Aorta (tissue), 5 donors: ENCODE measurements at regions not wholly inside any gene's neighbourhood (a gene's known extent, or its start where the extent isn't known, plus 50 kb on each side); places are given as distances from the start of the nearest gene placed in this dataset.

Source experiments
- ATAC-seq: fragments of 200-7000 bp; cut with Tn5 transposase; one replicate; pipeline ENCODE4 v1.9.1; 2022; ENCODE audit warnings: moderate library complexity; ENCODE audit not compliant: low FRiP score
- DNase-seq, 2 donors: peaks; one replicate each; pipeline ENCODE4 v3.0.0-alpha.2; 2020
- H3K27ac ChIP-seq, 2 donors: one replicate each; pipeline ENCODE4 v1.5.1; 2013; ENCODE audit warnings: low read length in 2 of 2, mild to moderate bottlenecking in 2 of 2, moderate library complexity in 2 of 2, control low read depth in 1 of 2, inconsistent platforms in 1 of 2, low read depth in 1 of 2
- H3K27me3 ChIP-seq, 2 donors: one replicate each; pipeline ENCODE4 v1.6.1; 2013; ENCODE audit warnings: control low read depth in 1 of 2, low read length in 1 of 2, mild to moderate bottlenecking in 1 of 2, moderate library complexity in 1 of 2; ENCODE audit not compliant: insufficient read depth in 2 of 2, control insufficient read depth in 1 of 2
- H3K36me3 ChIP-seq, 2 donors: one replicate each; pipeline ENCODE4 v1.6.1; 2013; ENCODE audit warnings: control low read depth in 1 of 2, low read length in 1 of 2, mild to moderate bottlenecking in 1 of 2; ENCODE audit not compliant: insufficient read depth in 2 of 2, control insufficient read depth in 1 of 2
- H3K4me1 ChIP-seq, 2 donors: one replicate each; pipeline ENCODE4 v1.6.1; 2013; ENCODE audit warnings: low read length in 2 of 2, control low read depth in 1 of 2, mild to moderate bottlenecking in 1 of 2, moderate library complexity in 1 of 2; ENCODE audit not compliant: insufficient read depth in 2 of 2, control insufficient read depth in 1 of 2
- H3K4me3 ChIP-seq, 2 donors: one replicate each; pipeline ENCODE4 v1.5.1; 2013; ENCODE audit warnings: low read length in 2 of 2, control low read depth in 1 of 2, mild to moderate bottlenecking in 1 of 2
- H3K9me3 ChIP-seq: one replicate; pipeline ENCODE4 v1.6.1; 2013; ENCODE audit warnings: mild to moderate bottlenecking, low read length; ENCODE audit not compliant: control insufficient read depth
- WGBS, 2 donors: extraction: QIAGEN DNeasy Blood & Tissue Kit; methylation state at CpG; one replicate each; pipeline ENCODE4 v1.1.7; 2013; 5-methylcytosine and 5-hydroxymethylcytosine counted together
- intact Hi-C, 2 donors: fragments of 100-400 bp; cut with DNase I; formaldehyde crosslinking; loops; one replicate each; pipeline versions ENCODE4 v1.14.2 to v1.15.0; 2022
- donor health status: healthy with polysubstance abuse.
- donor health status: Bipolar disorder and iron deficiency.
- donor health status: DM: no; HTN: no; CAD: no.
- donor health status: DM: no; HTN: no; CAD: no.
- donor health status: DM: yes; HTN: yes; CAD: no.

DNA sequence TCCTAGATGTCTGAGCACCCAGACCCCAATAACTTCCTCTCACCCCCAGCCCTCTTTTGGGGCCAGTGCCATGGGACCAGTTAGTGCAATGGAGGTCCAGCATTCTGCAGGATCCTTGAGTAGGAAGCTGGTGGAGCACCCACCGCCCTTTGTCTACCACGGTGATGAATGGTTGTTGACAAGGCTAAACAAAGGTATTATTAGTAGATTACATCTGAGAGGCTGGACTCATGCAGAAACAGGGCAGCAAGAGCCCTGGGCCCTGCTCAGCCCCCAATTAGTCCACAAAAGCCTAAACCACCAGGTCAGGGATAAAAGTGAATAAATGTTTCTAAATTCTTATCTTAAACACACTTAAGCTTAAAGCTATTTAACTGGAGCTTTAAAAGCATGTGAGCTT is 196.5 kb upstream of the TSHZ3 start:
- no peak for ATAC-seq
- WGBS, 2 donors = 62 to 84% methylated on average over 2 of the region's 2 CpGs
- intact Hi-C loops = no loop called here

DNA sequence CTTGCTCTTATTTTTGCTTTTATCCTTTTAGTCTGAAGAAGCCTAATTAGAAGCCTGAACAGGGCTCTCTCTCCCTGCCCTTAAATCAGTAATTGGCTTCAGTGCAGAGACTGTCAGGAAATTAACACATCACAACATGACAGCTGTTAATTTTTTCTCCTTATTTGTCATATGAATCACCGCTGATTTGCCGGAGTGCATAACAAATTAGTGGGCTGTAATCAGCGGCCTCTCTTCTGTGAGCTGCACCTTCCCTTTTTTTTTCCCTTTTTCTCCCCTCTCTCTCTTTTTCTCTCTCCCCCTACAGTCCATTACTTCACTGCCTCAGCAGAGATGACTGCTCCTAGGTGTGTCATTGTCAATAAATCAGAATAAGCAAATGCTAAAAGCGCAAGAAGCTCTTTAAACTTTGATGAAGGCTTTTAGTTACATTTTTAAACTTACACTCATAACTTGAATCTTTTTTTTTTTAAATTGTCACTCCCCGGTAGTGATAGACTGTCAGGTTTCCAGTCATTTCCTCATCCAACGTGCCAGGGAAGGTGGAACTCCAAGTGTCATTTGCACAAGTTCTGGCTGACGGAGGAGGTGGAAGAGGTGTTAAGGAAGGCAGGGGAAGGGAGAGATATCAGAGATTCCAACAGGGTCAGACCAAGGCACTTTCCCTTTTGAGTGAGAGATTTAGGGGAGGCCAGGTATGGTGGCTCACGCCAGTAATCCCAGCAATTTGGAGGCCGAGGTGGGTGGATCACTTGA is 197.1 kb upstream of the TSHZ3 start:
- no peaks in the 10 kb centered on the region for H3K4me1 ChIP-seq
- no peaks in the 10 kb centered on the region for H3K9me3 ChIP-seq
- no peaks in the 10 kb centered on the region for H3K27me3 ChIP-seq
- WGBS, 2 donors = 70 to 80% methylated on average over 9 of the region's 9 CpGs
- ATAC-seq (no peak), DNase-seq (no peak)
- no peak overlapping the region for H3K4me3 ChIP-seq
- no peaks in the 10 kb centered on the region for H3K36me3 ChIP-seq
- intact Hi-C loops = no loop called here
- no peak overlapping the region for H3K27ac ChIP-seq

More for the DNA sequence above, 196.5 kb upstream of the TSHZ3 start:
- Histone ChIP-seq H3K36me3 (no peaks in the 10 kb centered on the region), H3K9me3 (no peaks in the 10 kb centered on the region), H3K27ac (no peak overlapping the region), H3K4me1 (no peaks in the 10 kb centered on the region), H3K4me3 (no peak overlapping the region), H3K27me3 (no peaks in the 10 kb centered on the region)
- no peak for DNase-seq

DNA sequence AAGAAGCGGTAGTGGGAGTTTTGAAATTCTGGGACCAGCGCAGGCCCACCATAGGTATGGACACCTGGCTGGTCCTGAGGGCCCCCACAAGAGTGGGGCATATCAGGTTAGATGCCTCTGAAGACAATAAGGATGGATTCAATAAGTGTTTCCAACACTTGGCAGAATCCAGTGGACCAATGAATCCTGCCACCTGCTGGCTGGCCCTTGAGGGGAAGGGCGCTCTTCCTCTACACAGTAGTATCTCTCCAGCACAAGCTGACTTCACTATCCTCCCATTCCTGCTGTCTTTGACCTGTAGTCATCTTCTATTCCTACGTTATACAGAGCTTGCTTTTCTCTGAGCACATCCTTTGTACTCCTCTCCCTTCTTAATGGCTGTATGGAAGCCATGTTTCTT is 199.7 kb upstream of the TSHZ3 start:
- 73 to 75% methylated on average over 4 of the region's 4 CpGs for WGBS, 2 donors
- Histone ChIP-seq H3K9me3 (no peaks in the 10 kb centered on the region), H3K27ac (no peak overlapping the region), H3K4me1 (no peaks in the 10 kb centered on the region), H3K4me3 (no peak overlapping the region), H3K36me3 (no peaks in the 10 kb centered on the region), H3K27me3 (no peaks in the 10 kb centered on the region)
- intact Hi-C loops = no loop called here
- ATAC-seq (no peak), DNase-seq (no peak)

DNA sequence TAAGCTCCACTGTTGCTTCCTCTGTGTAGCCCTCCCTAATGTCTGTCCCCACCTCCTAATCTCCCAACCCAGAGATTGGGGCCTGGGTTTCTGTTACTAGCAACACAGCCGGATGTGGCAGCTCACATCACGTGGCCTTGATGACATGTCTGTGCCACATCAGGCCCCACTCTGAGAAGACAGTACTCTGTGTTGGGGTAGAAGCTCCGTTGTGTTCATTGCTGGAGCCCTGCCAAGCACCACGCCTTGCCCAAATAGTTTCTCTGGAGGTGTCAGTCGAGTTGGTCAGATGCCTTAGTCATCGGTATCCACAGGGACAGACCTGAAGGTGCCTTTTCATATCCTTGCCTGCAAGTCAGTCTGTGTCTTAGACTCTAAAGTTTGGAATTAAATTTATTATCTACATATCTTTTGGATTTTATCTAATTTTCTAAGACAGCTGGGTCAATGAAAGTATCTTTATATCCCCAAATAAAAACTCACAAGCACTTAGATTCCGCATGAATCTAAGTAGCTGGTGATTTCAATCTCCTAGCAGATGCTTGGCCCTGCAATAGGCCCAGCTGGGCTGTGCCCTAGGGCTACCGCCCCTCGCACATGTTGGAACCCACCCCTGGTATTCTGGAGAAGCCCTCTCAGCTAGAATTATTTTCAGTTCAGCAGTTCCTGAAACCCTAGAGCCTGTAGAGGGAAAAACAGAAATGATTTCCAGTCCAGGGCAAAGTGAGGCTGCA is 204.0 kb upstream of the TSHZ3 start:
- ATAC-seq (no peak), DNase-seq (no peak)
- WGBS, 2 donors = 73 to 76% methylated on average over 9 of the region's 9 CpGs
- Histone ChIP-seq H3K9me3 (no peaks in the 10 kb centered on the region), H3K27ac (no peak overlapping the region), H3K4me1 (no peaks in the 10 kb centered on the region), H3K4me3 (no peak overlapping the region), H3K36me3 (no peaks in the 10 kb centered on the region), H3K27me3 (no peaks in the 10 kb centered on the region)
- intact Hi-C loops = no loop called here

DNA sequence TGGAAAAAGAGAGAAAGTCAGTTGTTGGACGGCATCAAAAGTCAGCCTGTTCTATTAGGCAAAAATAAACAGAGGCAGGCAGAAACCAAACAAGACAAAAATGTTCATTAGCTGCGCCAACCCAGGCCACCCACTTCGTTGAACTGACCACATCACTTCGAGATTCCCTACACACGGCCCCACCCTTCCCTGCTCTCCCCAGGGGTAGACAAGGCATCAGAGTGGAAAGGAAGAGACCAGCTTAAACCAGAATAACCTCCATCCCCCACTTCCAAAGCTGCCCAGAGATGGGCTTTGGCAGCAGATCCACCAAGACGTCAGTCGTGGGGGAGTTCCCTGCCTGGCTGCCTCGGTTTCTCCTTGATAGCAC is 204.6 kb upstream of the TSHZ3 start:
- no peaks in the 10 kb centered on the region for H3K36me3 ChIP-seq
- ATAC-seq = peak; percentile 33
- DNase-seq = no peak

DNA sequence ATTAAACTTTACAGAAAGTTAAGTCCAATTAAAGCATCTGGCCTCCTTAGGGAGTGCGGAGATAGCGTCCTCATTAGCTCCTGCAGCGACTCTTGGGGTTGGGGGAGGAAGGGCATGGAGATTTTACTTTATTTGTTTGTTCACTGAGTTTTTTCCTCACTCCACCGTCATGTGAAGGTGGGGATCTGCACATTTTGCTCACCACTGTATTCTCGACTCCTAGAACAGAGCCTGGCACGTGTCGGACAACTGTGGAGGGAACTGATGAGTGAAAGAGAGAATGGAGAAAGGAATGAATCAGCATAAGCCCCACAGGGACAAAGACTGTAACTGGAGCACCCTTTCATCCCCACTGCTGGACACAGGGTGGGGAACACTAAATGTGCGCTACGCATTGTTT is 205.1 kb upstream of the TSHZ3 start:
- 65 to 72% methylated on average over 9 of the region's 9 CpGs for WGBS, 2 donors
- Histone ChIP-seq H3K27ac (no peak overlapping the region), H3K4me1 (no peaks in the 10 kb centered on the region), H3K36me3 (no peaks in the 10 kb centered on the region), H3K4me3 (no peak overlapping the region), H3K27me3 (no peaks in the 10 kb centered on the region), H3K9me3 (no peaks in the 10 kb centered on the region)
- DNase-seq = no peak
- intact Hi-C loops = no loop called here
- ATAC-seq = no peak

More for the DNA sequence above, 204.6 kb upstream of the TSHZ3 start:
- Histone ChIP-seq H3K27me3 (no peaks in the 10 kb centered on the region), H3K4me3 (no peak overlapping the region), H3K4me1 (no peaks in the 10 kb centered on the region), H3K9me3 (no peaks in the 10 kb centered on the region), H3K27ac (no peak overlapping the region)
- 68 to 70% methylated on average over 8 of the region's 8 CpGs for WGBS, 2 donors
- intact Hi-C loops = no loop called here

DNA sequence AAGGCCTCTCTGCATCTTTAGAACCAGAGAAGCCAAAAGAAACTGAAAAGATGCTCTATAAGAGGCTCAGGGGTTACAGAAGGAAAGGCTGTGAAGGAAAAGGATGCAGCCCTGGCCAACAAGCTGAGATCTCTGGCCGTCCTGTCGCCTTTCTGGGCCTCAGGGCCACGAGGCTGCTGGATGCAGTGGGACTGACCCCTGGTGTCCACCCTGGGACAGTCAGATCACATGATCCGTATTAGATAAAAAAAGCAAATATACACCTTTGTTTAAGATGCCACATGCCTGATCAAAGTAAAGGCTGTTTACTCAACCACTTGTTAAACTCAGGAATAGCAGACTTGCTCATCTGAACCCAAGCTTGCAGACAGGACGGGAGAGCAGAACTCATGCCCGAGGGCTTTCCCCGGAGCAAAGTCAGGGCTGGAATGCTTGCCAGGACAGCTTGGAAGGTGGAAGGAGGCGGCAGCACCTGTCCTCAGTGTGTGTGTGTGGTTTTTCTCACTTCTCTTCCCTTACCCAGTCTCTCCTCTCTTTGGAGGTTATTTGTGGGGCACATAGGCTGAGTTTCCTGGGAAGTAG is 206.5 kb upstream of the TSHZ3 start:
- DNase-seq (no peak), ATAC-seq (no peak)
- Histone ChIP-seq H3K4me3 (no peak overlapping the region), H3K9me3 (no peaks in the 10 kb centered on the region), H3K27ac (no peak overlapping the region), H3K27me3 (no peaks in the 10 kb centered on the region), H3K4me1 (no peaks in the 10 kb centered on the region), H3K36me3 (no peaks in the 10 kb centered on the region)
- WGBS, 2 donors = 60 to 62% methylated on average over 8 of the region's 8 CpGs
- intact Hi-C loops = no loop called here

DNA sequence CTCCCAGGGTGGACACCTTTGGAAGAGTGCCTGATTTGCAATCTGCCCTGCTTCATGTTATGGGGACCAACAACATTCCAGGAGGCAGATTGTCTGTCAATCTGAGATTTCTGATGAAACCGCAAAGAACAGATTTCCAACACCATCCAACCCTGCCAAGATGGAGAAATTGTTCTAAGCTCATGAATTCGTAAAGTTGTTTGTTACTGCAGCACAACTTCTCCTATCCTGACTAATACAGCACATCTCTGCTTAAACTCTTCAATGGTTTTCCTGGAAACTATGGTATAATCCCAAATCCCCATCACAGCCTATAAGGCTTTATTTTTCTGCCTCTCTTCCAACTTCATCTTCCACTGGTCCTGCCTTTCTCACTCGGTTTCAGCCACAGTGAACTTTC is 210.3 kb upstream of the TSHZ3 start:
- intact Hi-C loops = no loop called here

More for the DNA sequence above, 210.3 kb upstream of the TSHZ3 start:
- no peak for ATAC-seq
- H3K36me3 ChIP-seq = no peaks in the 10 kb centered on the region
- WGBS, 2 donors = 91 to 92% methylated on average over 3 of the region's 3 CpGs
- no peak overlapping the region for H3K27ac ChIP-seq
- no peaks in the 10 kb centered on the region for H3K4me1 ChIP-seq
- H3K9me3 ChIP-seq = no peaks in the 10 kb centered on the region
- no peak overlapping the region for H3K4me3 ChIP-seq
- DNase-seq = no peak
- H3K27me3 ChIP-seq = no peaks in the 10 kb centered on the region
